ENCODE measurements at regions not wholly inside any gene's neighbourhood (a gene's known extent, or its start where the extent isn't known, plus 50 kb on each side); places are given as distances from the start of the nearest gene placed in this dataset.

DNA sequence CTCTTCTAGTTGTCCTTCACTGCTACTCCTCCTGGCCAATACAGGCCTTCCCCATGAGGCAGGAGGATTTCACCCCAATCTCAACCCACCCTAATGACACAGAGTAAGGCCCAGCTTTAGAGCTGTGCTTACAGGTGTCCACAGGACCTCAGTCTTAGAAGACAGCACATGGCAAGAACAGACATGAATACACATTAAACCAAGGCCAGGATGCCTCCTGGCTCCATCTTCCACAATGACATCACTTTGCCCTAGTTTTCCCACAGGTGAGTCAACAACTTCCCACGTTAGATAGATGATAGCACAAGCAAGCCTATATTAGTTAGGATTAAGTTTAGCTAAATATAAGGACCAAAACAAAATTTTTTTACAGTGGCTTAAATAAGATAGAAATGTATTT is 63.8 kb upstream of the NOCT start:
- Histone ChIP-seq H3K9me3 (ENCODE audit: control insufficient read depth, low read length) (no peaks in the 10 kb centered on the region), H3K27me3 (replicated peaks; ENCODE audit: control insufficient read depth, insufficient read depth, low read length) (no peaks in the 10 kb centered on the region), H3K4me3 (ENCODE audit: low read length) (no peak overlapping the region)

DNA sequence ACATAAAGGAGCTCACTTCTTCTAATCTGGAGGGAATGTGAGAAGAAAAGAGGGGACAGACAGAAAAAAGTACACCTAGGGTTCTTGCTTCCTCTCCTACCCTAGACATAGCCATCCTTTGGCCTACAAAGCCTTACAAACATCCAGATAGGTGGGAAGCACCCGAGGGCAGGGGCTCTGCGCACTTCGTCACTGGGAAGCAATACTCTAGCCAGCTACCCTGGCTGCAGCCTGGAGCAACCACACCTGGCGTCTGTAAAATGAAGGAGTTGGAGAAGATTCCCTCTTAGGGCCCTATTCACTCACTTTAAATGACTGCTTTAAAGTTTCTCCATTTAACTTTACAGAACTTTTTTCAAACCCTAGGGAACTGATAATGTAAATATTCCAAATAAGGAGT is 65.7 kb upstream of the NOCT start:
- Histone ChIP-seq H3K4me1 (ENCODE audit: control insufficient read depth, insufficient read depth, low read length) (peaks cover 28% of the 10 kb centered on the region), H3K9ac (ENCODE audit: low read length) (no peak overlapping the region), H3K9me3 (ENCODE audit: control insufficient read depth, low read length) (no peaks in the 10 kb centered on the region), H3K36me3 (ENCODE audit: control insufficient read depth, insufficient read depth, low read length, severe bottlenecking) (no peaks in the 10 kb centered on the region), H3K27me3 (replicated peaks; ENCODE audit: control insufficient read depth, insufficient read depth, low read length) (no peaks in the 10 kb centered on the region), H3K4me3 (ENCODE audit: low read length) (no peak overlapping the region)
- DNase-seq (ENCODE audit: low read depth): no peak

More for the DNA sequence above, 63.8 kb upstream of the NOCT start:
- H3K36me3 ChIP-seq (ENCODE audit: control insufficient read depth, insufficient read depth, low read length, severe bottlenecking): no peaks in the 10 kb centered on the region
- no peak for DNase-seq (ENCODE audit: low read depth)
- H3K4me1 ChIP-seq (ENCODE audit: control insufficient read depth, insufficient read depth, low read length): peaks cover 28% of the 10 kb centered on the region
- no peak overlapping the region for H3K9ac ChIP-seq (ENCODE audit: low read length)

DNA sequence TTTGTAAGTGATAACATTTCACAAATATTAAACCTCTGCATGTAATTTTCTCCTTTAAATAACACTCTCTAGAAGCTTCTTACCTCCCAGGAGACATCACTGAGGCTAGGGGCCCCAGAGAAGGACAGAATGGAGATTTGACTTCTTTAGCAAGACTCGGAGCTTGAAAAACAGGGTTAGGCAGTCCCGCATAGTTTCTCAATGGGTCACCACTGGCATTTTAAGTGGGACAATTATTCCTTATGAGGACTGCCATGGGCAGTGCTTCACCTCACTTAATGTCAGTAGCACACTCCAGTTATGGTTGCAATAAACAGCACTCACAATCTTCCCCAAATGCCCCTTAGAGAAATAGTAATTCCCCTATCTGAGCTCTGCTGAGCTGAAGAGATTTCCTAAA is 66.7 kb upstream of the NOCT start:
- DNase-seq (ENCODE audit: low read depth): peak; percentile 38
- H3K36me3 ChIP-seq (ENCODE audit: control insufficient read depth, insufficient read depth, low read length, severe bottlenecking): no peaks in the 10 kb centered on the region
- H3K4me3 ChIP-seq (ENCODE audit: low read length): no peak overlapping the region
- peaks cover 20% of the 10 kb centered on the region for H3K4me1 ChIP-seq (ENCODE audit: control insufficient read depth, insufficient read depth, low read length)
- no peak overlapping the region for H3K9ac ChIP-seq (ENCODE audit: low read length)
- H3K27me3 ChIP-seq (replicated peaks; ENCODE audit: control insufficient read depth, insufficient read depth, low read length): no peaks in the 10 kb centered on the region
- H3K9me3 ChIP-seq (ENCODE audit: control insufficient read depth, low read length): no peaks in the 10 kb centered on the region

DNA sequence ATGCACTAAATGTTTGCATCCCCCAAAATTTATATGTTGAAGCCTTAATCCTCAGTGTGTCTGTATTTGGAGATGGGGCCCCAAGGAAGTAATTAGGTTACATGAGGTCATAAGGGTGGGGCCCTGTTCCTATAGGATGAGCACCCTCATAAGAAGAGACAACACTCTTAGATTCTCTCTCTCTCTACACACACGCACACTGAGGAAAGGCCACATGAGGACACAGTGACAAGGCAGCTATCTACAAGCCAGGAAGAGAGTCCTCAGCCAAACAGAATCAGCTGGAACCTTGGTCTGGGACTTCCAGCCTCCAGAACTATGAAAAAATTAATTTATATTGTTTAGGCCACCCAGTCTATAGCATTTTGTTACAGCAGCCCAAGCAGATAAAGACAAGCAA is 69.3 kb upstream of the NOCT start:
- DNase-seq (ENCODE audit: low read depth): no peak
- Histone ChIP-seq H3K9me3 (ENCODE audit: control insufficient read depth, low read length) (no peaks in the 10 kb centered on the region), H3K9ac (ENCODE audit: low read length) (no peak overlapping the region), H3K36me3 (ENCODE audit: control insufficient read depth, insufficient read depth, low read length, severe bottlenecking) (no peaks in the 10 kb centered on the region), H3K27me3 (replicated peaks; ENCODE audit: control insufficient read depth, insufficient read depth, low read length) (no peaks in the 10 kb centered on the region), H3K4me1 (ENCODE audit: control insufficient read depth, insufficient read depth, low read length) (peaks cover 8% of the 10 kb centered on the region), H3K4me3 (ENCODE audit: low read length) (no peak overlapping the region)

DNA sequence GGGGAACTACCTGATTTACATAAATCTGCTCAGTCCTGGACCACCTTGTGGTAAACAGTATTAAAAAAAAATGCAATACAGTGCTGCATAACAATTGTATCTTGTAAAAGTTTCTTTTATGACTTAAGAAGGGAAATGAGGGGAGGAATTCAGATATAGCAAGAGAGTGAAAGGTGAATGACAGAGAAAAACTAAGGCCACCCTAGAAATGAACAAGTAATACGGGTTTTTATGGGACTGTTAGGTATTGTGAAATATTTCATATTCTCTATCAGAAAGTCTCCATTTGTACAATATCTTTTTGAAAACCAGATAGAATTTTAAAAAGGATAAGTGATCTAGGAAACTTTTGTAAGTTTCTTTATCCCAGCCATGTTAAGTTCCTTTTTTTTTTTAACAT is 69.7 kb upstream of the NOCT start:
- Histone ChIP-seq H3K36me3 (ENCODE audit: control insufficient read depth, insufficient read depth, low read length, severe bottlenecking) (no peaks in the 10 kb centered on the region), H3K27me3 (replicated peaks; ENCODE audit: control insufficient read depth, insufficient read depth, low read length) (no peaks in the 10 kb centered on the region), H3K4me1 (ENCODE audit: control insufficient read depth, insufficient read depth, low read length) (peaks cover 8% of the 10 kb centered on the region), H3K4me3 (ENCODE audit: low read length) (no peak overlapping the region), H3K9me3 (ENCODE audit: control insufficient read depth, low read length) (no peaks in the 10 kb centered on the region), H3K9ac (ENCODE audit: low read length) (no peak overlapping the region)
- no peak for DNase-seq (ENCODE audit: low read depth)

DNA sequence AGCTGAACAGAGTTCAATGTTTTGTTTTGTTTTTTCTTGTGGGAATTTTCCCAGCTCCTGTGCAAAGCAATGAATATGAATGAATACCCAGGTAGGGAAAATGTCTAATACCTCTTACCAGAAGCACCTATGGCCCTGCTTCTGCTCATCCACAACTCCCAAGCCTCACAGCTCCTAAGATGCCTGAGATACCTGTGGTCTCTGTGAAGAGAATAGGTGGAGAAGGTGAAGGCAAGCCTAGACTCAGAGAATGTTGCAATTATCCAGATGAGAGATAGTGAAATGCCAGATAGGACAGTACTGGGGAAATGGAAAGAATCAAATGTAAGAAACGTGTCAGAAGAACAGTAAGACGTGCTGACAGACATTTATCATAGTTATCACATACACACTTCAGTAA is 70.2 kb upstream of the NOCT start:
- Histone ChIP-seq H3K4me3 (ENCODE audit: low read length) (no peak overlapping the region), H3K9me3 (ENCODE audit: control insufficient read depth, low read length) (no peaks in the 10 kb centered on the region), H3K27me3 (replicated peaks; ENCODE audit: control insufficient read depth, insufficient read depth, low read length) (no peaks in the 10 kb centered on the region), H3K36me3 (ENCODE audit: control insufficient read depth, insufficient read depth, low read length, severe bottlenecking) (no peaks in the 10 kb centered on the region), H3K4me1 (ENCODE audit: control insufficient read depth, insufficient read depth, low read length) (peaks cover 8% of the 10 kb centered on the region), H3K9ac (ENCODE audit: low read length) (no peak overlapping the region)
- DNase-seq (ENCODE audit: low read depth): no peak

DNA sequence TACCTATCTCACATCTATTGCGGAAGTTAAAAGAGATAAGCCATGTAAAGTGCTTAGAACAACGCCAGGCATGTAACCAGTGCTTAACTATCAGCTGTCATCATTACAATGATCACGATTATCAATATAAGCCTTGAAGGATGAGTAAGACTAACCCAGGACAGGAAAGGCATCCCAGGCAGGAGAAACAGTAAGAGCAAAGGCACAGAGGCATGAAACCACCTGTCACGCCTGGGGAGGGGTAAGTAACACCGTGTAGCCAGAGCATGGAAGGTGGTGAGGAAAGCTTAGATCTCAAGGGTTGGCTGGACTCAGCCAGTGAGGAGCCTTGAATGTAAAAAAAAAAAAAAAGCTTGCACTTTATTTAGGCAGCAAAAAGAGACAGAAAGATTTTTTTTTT is 71.7 kb upstream of the NOCT start:
- no peaks in the 10 kb centered on the region for H3K27me3 ChIP-seq (replicated peaks; ENCODE audit: control insufficient read depth, insufficient read depth, low read length)
- peaks cover 7% of the 10 kb centered on the region for H3K4me1 ChIP-seq (ENCODE audit: control insufficient read depth, insufficient read depth, low read length)
- no peak overlapping the region for H3K9ac ChIP-seq (ENCODE audit: low read length)
- no peak overlapping the region for H3K4me3 ChIP-seq (ENCODE audit: low read length)
- no peak for DNase-seq (ENCODE audit: low read depth)
- no peaks in the 10 kb centered on the region for H3K36me3 ChIP-seq (ENCODE audit: control insufficient read depth, insufficient read depth, low read length, severe bottlenecking)
- no peaks in the 10 kb centered on the region for H3K9me3 ChIP-seq (ENCODE audit: control insufficient read depth, low read length)

DNA sequence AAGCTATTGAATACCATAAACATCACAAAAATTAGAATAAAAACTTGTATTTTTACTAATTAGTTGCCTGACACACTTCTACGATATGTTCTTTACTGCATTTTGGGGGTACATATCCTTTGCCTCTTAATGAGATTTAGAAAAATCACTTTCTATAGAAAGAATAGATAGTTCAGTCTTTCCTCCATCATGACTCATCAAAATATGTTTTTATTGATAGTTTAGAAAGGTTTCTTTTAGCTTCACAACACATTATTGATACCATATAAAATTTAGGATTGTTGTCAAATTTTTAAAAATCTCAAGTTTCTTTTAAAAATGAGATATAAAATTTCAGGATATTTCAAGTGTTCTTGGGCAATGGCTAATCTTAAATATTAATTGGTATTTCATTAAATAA is 74.5 kb upstream of the NOCT start:
- no peaks in the 10 kb centered on the region for H3K27me3 ChIP-seq (replicated peaks; ENCODE audit: control insufficient read depth, insufficient read depth, low read length)
- H3K9ac ChIP-seq (ENCODE audit: low read length): no peak overlapping the region
- peaks cover 3% of the 10 kb centered on the region for H3K4me1 ChIP-seq (ENCODE audit: control insufficient read depth, insufficient read depth, low read length)
- H3K4me3 ChIP-seq (ENCODE audit: low read length): no peak overlapping the region
- no peak for DNase-seq (ENCODE audit: low read depth)
- H3K9me3 ChIP-seq (ENCODE audit: control insufficient read depth, low read length): no peaks in the 10 kb centered on the region
- no peaks in the 10 kb centered on the region for H3K36me3 ChIP-seq (ENCODE audit: control insufficient read depth, insufficient read depth, low read length, severe bottlenecking)

DNA sequence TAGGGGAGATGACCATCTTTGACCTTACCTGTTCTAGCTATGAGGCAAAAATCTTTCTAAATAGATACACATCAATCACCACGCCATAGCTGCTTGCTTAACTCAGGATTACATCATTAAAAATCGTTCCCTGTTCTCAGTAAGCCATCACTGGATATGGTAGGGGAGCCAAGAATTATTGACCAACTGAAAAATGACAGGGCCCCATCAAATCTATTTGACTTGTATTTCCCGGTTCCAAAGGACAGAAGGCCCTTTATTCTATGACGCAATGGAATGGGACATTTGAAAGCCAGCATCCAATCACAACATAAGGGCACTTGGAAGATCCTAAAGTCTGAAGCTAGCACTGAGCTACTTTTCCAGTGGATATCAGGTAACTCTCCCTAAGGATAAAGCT is 75.6 kb upstream of the NOCT start:
- no peak for DNase-seq (ENCODE audit: low read depth)
- no peak overlapping the region for H3K9ac ChIP-seq (ENCODE audit: low read length)
- no peaks in the 10 kb centered on the region for H3K36me3 ChIP-seq (ENCODE audit: control insufficient read depth, insufficient read depth, low read length, severe bottlenecking)
- no peaks in the 10 kb centered on the region for H3K9me3 ChIP-seq (ENCODE audit: control insufficient read depth, low read length)
- H3K4me3 ChIP-seq (ENCODE audit: low read length): no peak overlapping the region
- peaks cover 3% of the 10 kb centered on the region for H3K4me1 ChIP-seq (ENCODE audit: control insufficient read depth, insufficient read depth, low read length)
- H3K27me3 ChIP-seq (replicated peaks; ENCODE audit: control insufficient read depth, insufficient read depth, low read length): no peaks in the 10 kb centered on the region

DNA sequence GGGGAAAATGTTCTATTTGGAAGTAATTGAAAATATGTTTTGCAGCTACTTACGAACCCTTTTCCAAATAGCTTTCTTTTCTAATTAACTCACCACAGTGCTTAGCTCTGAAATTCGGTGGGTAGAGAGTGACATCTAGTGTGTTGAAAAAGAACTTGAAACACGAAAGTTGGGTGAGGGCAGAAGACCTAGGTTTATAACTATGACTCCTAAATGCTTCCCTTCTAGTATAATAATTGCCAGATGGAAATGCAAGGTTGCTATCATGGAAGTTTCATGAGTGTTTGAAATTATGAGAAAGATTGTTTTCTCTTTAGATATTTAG is 77.3 kb upstream of the NOCT start:
- H3K9ac ChIP-seq (ENCODE audit: low read length): no peak overlapping the region
- peak; percentile 87 for DNase-seq (ENCODE audit: low read depth)
- no peak overlapping the region for H3K4me3 ChIP-seq (ENCODE audit: low read length)
- H3K27me3 ChIP-seq (replicated peaks; ENCODE audit: control insufficient read depth, insufficient read depth, low read length): no peaks in the 10 kb centered on the region
- H3K4me1 ChIP-seq (ENCODE audit: control insufficient read depth, insufficient read depth, low read length): peaks cover 3% of the 10 kb centered on the region
- H3K9me3 ChIP-seq (ENCODE audit: control insufficient read depth, low read length): no peaks in the 10 kb centered on the region
- H3K36me3 ChIP-seq (ENCODE audit: control insufficient read depth, insufficient read depth, low read length, severe bottlenecking): no peaks in the 10 kb centered on the region

DNA sequence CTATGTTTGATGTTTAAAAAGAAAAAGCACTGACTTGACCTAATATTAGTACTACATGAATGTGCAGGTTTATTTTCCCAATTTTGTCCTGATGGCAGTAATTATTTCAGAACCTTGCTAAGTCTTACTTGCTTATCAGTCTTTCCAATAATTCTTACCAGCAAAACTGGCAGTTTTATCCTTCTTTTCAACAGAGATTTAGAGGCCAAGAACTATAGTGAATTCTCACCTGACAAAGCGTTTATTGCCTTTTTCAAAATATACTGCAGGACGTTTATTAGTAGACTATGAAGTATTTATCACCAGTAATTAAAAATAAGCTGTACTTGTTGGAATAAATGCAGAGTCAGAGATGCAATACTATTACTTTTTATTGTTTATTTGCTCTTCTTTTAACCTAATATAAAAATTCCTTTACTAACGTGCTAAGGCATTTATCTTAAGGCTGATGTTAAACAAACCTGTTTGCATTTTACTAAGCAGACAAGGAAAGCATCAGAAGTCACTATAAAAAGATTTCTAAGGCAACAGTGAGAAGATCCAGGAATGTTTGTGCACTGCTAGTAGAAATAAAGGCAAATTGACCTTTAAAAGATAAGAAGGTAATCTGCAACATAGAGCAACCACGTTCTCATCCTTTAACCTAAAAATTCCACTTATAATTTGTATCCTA is 80.3 kb upstream of the NOCT start:
- no peaks in the 10 kb centered on the region for H3K9me3 ChIP-seq (ENCODE audit: control insufficient read depth, low read length)
- H3K27me3 ChIP-seq (replicated peaks; ENCODE audit: control insufficient read depth, insufficient read depth, low read length): no peaks in the 10 kb centered on the region
- DNase-seq (ENCODE audit: low read depth): no peak
- no peak overlapping the region for H3K4me3 ChIP-seq (ENCODE audit: low read length)
- H3K9ac ChIP-seq (ENCODE audit: low read length): no peak overlapping the region
- no peaks in the 10 kb centered on the region for H3K36me3 ChIP-seq (ENCODE audit: control insufficient read depth, insufficient read depth, low read length, severe bottlenecking)
- peaks cover 3% of the 10 kb centered on the region for H3K4me1 ChIP-seq (ENCODE audit: control insufficient read depth, insufficient read depth, low read length)

DNA sequence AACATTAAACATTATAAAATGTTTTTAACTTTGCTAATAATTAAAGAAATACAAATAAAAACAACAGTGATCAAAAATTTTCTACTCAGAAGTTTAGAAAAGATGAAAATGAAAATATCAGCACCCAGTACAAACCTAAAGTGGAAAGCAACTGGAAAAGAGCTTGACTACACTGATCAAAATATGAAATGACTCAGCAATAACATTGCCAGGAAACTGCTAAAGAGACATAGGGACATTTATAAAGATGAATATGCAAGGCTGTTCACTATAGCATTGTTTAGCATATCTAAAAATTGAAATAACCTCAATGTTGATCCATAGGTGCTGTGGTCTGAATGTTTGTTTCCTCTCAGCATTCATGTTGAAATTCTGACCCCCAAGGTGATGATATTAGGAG is 88.5 kb upstream of the NOCT start:
- H3K4me1 ChIP-seq (ENCODE audit: control insufficient read depth, insufficient read depth, low read length): peaks cover 4% of the 10 kb centered on the region
- peak; percentile 45 for DNase-seq (ENCODE audit: low read depth)

More for the DNA sequence above, 88.5 kb upstream of the NOCT start:
- Histone ChIP-seq H3K36me3 (ENCODE audit: control insufficient read depth, insufficient read depth, low read length, severe bottlenecking) (no peaks in the 10 kb centered on the region), H3K9ac (ENCODE audit: low read length) (no peak overlapping the region), H3K27me3 (replicated peaks; ENCODE audit: control insufficient read depth, insufficient read depth, low read length) (no peaks in the 10 kb centered on the region), H3K9me3 (ENCODE audit: control insufficient read depth, low read length) (no peaks in the 10 kb centered on the region), H3K4me3 (ENCODE audit: low read length) (no peak overlapping the region)
